GM18868 (cell line): ENCODE measurements at regions not wholly inside any gene's neighbourhood (a gene's known extent, or its start where the extent isn't known, plus 50 kb on each side); places are given as distances from the start of the nearest gene placed in this dataset.
"Not testable (repeated sequence)": the region's sequence is repeated elsewhere in the genome, so short reads cannot be mapped to it uniquely, and the experiment has no call there.

Experiments
- ATAC-seq: cut with Tn5 transposase; IDR thresholded peaks from one replicate; pipeline ENCODE4 v1.9.1; 2021; ENCODE audit warnings: mild to moderate bottlenecking, moderate library complexity; ENCODE audit not compliant: unreplicated experiment

GRCh38 chr15:38930851-38931572 lies 366.4 kb upstream of the RASGRP1 start:
- no peak for ATAC-seq

GRCh38 chr15:38941399-38941953 lies 376.9 kb upstream of the RASGRP1 start:
- ATAC-seq, result no peak

GRCh38 chr15:38944536-38944935 lies 379.9 kb upstream of the RASGRP1 start:
- ATAC-seq, result no peak

GRCh38 chr15:38945551-38946298 lies 381.1 kb upstream of the RASGRP1 start:
- ATAC-seq, result no peak

GRCh38 chr15:38954090-38954489 lies 389.5 kb upstream of the RASGRP1 start:
- no peak for ATAC-seq

- ATAC-seq, result no peak
Measured at GRCh38 chr15:38961456-38961855, 396.8 kb upstream of the RASGRP1 start.

- no peak for ATAC-seq
Measured at GRCh38 chr15:38961931-38962330, 397.3 kb upstream of the RASGRP1 start.

- no peak for ATAC-seq
Measured at GRCh38 chr15:38972831-38973230, 408.2 kb upstream of the RASGRP1 start.

- no peak for ATAC-seq
Measured at GRCh38 chr15:38975282-38975990, 410.8 kb upstream of the RASGRP1 start.

- no peak for ATAC-seq
Measured at GRCh38 chr15:38991126-38991525, 426.5 kb upstream of the RASGRP1 start.

- no peak for ATAC-seq
Measured at GRCh38 chr15:38991701-38992100, 427.1 kb upstream of the RASGRP1 start.

- no peak for ATAC-seq
Measured at GRCh38 chr15:38992506-38992905, 427.9 kb upstream of the RASGRP1 start.

GRCh38 chr15:38992930-38993329 lies 428.3 kb upstream of the RASGRP1 start:
- ATAC-seq, result no peak

- ATAC-seq, result no peak
Measured at GRCh38 chr15:38994310-38994709, 429.7 kb upstream of the RASGRP1 start.

- no peak for ATAC-seq
Measured at GRCh38 chr15:38996111-38996631, 431.6 kb upstream of the RASGRP1 start.

GRCh38 chr15:38997841-38998240 lies 433.2 kb upstream of the RASGRP1 start:
- ATAC-seq, result no peak

- ATAC-seq, result no peak
Measured at GRCh38 chr15:39000008-39000734, 435.6 kb upstream of the RASGRP1 start.

- no peak for ATAC-seq
Measured at GRCh38 chr15:39009740-39010139, 445.1 kb upstream of the RASGRP1 start.

GRCh38 chr15:39011066-39011465 lies 446.5 kb upstream of the RASGRP1 start:
- not testable (repeated sequence) for ATAC-seq

GRCh38 chr15:39013262-39013661 lies 448.6 kb upstream of the RASGRP1 start:
- no peak for ATAC-seq

- no peak for ATAC-seq
Measured at GRCh38 chr15:39014682-39015081, 450.1 kb upstream of the RASGRP1 start.
